ENCODE measurements at regions not wholly inside any gene's neighbourhood (a gene's known extent, or its start where the extent isn't known, plus 50 kb on each side); places are given as distances from the start of the nearest gene placed in this dataset.

DNA sequence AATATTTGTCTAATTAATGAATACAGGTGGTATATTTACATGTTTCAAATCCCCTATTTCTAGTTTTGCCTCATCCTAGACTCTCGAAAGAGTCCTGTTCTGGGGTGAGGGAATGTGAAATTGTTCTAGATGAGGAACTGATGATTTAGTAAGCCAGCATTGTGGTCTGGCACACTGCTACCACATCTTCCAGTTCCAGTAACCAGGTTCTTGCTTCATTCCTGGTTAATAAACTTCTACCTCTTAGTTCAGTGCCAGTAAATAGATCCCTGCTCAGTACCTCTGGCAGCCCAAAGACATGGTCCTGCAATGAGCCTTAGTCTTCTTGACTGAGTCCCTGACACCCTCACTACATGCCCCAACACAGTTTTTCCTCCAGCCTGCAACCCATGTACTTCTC, 207.7 kb downstream of the SREK1 start:
- intact Hi-C loops (cut with micrococcal nuclease; ENCODE audit: unreplicated experiment): no loop called here
- no peaks in the 10 kb centered on the region for H3K36me3 ChIP-seq (replicated peaks in 1 of 2; ENCODE audit: control insufficient read depth in 1 of 2, insufficient read depth in 2 of 2, low read length in 2 of 2)
- 0% methylated on average over 1 of the region's 1 CpG for WGBS (ENCODE audit: low lambda C conversion rate)
- ChIA-PET POLR2A (no interaction called here), CTCF (ENCODE audit: low intra/inter-chr PET ratio, low total read pairs) (no interaction called here)
- H3K27ac ChIP-seq (ENCODE audit: extremely low read length, insufficient read depth, low read length): no peak overlapping the region
- no peak for TF ChIP-seq ZSCAN21 (CRISPR knock-in tag; IDR thresholded peaks at IDR 0.05; ENCODE audit: borderline replicate concordance)
- TF ChIP-seq, protein P1, sequence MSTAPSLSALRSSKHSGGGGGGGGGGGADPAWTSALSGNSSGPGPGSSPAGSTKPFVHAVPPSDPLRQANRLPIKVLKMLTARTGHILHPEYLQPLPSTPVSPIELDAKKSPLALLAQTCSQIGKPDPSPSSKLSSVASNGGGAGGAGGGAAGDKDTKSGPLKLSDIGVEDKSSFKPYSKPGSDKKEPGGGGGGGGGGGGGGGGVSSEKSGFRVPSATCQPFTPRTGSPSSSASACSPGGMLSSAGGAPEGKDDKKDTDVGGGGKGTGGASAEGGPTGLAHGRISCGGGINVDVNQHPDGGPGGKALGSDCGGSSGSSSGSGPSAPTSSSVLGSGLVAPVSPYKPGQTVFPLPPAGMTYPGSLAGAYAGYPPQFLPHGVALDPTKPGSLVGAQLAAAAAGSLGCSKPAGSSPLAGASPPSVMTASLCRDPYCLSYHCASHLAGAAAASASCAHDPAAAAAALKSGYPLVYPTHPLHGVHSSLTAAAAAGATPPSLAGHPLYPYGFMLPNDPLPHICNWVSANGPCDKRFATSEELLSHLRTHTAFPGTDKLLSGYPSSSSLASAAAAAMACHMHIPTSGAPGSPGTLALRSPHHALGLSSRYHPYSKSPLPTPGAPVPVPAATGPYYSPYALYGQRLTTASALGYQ (CRISPR knock-in tag; IDR thresholded peaks at IDR 0.05): no peak
- TF ChIP-seq RNF2 (conservative IDR thresholded peaks at IDR 0.05; ENCODE audit: low read depth): no peak
- TF ChIP-seq NCOA1 (CRISPR knock-in tag; IDR thresholded peaks at IDR 0.05): no peak
- FAIRE-seq: no peak
- no TSS peak for BruUV-seq (replicated peaks)
- no peak overlapping the region for H3K4me2 ChIP-seq (ENCODE audit: low read depth, low read length)
- no peak overlapping the region for H2AFZ ChIP-seq (ENCODE audit: low read length)
- no peak overlapping the region for H3K9ac ChIP-seq (ENCODE audit: insufficient read depth, low read depth, low read length)
- H3K27me3 ChIP-seq (ENCODE audit: control insufficient read depth in 1 of 2, insufficient read depth in 2 of 2, low read length in 2 of 2): peaks cover 0 to 3% of the 10 kb centered on the region in 2 experiments; a peak in 1 of 5 replicates
- no peak overlapping the region for H3K4me3 ChIP-seq (replicated peaks in 1 of 3; ENCODE audit: insufficient read depth in 1 of 3, low read depth in 2 of 3, low read length in 3 of 3)
- no peaks in the 10 kb centered on the region for H3K9me3 ChIP-seq (ENCODE audit: low read length)
- H4K20me1 ChIP-seq (ENCODE audit: insufficient read depth, low read length): no peaks in the 10 kb centered on the region
- DNase-seq (ENCODE audit: low spot score): no peak
- no peak for ATAC-seq
- H3K79me2 ChIP-seq (ENCODE audit: insufficient read depth, low read length): no peaks in the 10 kb centered on the region
- in situ Hi-C loops (cut with HindIII; ENCODE audit: extremely low pct_ligation_motif_present, low pct_unique_long_range_greater_than_20kb): no loop called here
- H3K4me1 ChIP-seq (ENCODE audit: insufficient read depth, low read length): no peaks in the 10 kb centered on the region

GRCh38 chr5:66353186-66353585, 209.1 kb downstream of the SREK1 start:
- POLR2A ChIA-PET: no interaction called here
- no peak overlapping the region for H2AFZ ChIP-seq (ENCODE audit: low read length)
- in situ Hi-C loops (cut with HindIII; ENCODE audit: extremely low pct_ligation_motif_present, low pct_unique_long_range_greater_than_20kb): no loop called here
- H3K36me3 ChIP-seq (replicated peaks in 1 of 2; ENCODE audit: control insufficient read depth in 1 of 2, insufficient read depth in 2 of 2, low read length in 2 of 2): no peaks in the 10 kb centered on the region
- no TSS peak for BruUV-seq (replicated peaks)
- WGBS (ENCODE audit: low lambda C conversion rate): 0% methylated on average over 2 of the region's 2 CpGs
- peaks cover 1 to 3% of the 10 kb centered on the region in 2 experiments; a peak in 1 of 5 replicates for H3K27me3 ChIP-seq (ENCODE audit: control insufficient read depth in 1 of 2, insufficient read depth in 2 of 2, low read length in 2 of 2)
- no peaks in the 10 kb centered on the region for H4K20me1 ChIP-seq (ENCODE audit: insufficient read depth, low read length)
- no peak for DNase-seq (ENCODE audit: low spot score)
- no peaks in the 10 kb centered on the region for H3K4me1 ChIP-seq (ENCODE audit: insufficient read depth, low read length)
- H3K9ac ChIP-seq (ENCODE audit: insufficient read depth, low read depth, low read length): no peak overlapping the region
- intact Hi-C loops (cut with micrococcal nuclease; ENCODE audit: unreplicated experiment): no loop called here
- CTCF ChIA-PET (ENCODE audit: low intra/inter-chr PET ratio, low total read pairs): no interaction called here
- ATAC-seq: no peak
- no peaks in the 10 kb centered on the region for H3K79me2 ChIP-seq (ENCODE audit: insufficient read depth, low read length)
- H3K9me3 ChIP-seq (ENCODE audit: low read length): no peaks in the 10 kb centered on the region
- FAIRE-seq: no peak
- no peak overlapping the region for H3K4me2 ChIP-seq (ENCODE audit: low read depth, low read length)
- H3K4me3 ChIP-seq (replicated peaks in 1 of 3; ENCODE audit: insufficient read depth in 1 of 3, low read depth in 2 of 3, low read length in 3 of 3): no peak overlapping the region
- no peak overlapping the region for H3K27ac ChIP-seq (ENCODE audit: extremely low read length, insufficient read depth, low read length)
- TF ChIP-seq AKAP8 (CRISPR knock-in tag; IDR thresholded peaks at IDR 0.05) (no peak), RBFOX2 (IDR thresholded peaks at IDR 0.05; ENCODE audit: low read depth, low read length) (no peak), ZNF333 (CRISPR knock-in tag; IDR thresholded peaks at IDR 0.05; ENCODE audit: borderline replicate concordance) (no peak), ZMAT3 (CRISPR knock-in tag; conservative IDR thresholded peaks at IDR 0.05) (no peak), NR2F6 (IDR thresholded peaks at IDR 0.05) (no peak), NR2F6 (CRISPR knock-in tag; IDR thresholded peaks at IDR 0.05) (no peak), RBM39 (IDR thresholded peaks at IDR 0.05; ENCODE audit: low read depth, low read length, poor library complexity, severe bottlenecking) (no peak), ZSCAN5A (CRISPR knock-in tag; IDR thresholded peaks at IDR 0.05; ENCODE audit: borderline replicate concordance) (no peak), ZNF550 (CRISPR knock-in tag; IDR thresholded peaks at IDR 0.05; ENCODE audit: borderline replicate concordance) (no peak), ZNF20 (CRISPR knock-in tag; IDR thresholded peaks at IDR 0.05) (no peak), ZNF747 (CRISPR knock-in tag; IDR thresholded peaks at IDR 0.05; ENCODE audit: borderline replicate concordance) (no peak), KDM6A (CRISPR knock-in tag; IDR thresholded peaks at IDR 0.05; ENCODE audit: low read depth) (no peak), ZFP36L2 (CRISPR knock-in tag; IDR thresholded peaks at IDR 0.05) (no peak), ZBTB20 (CRISPR knock-in tag; IDR thresholded peaks at IDR 0.05; ENCODE audit: borderline replicate concordance, low read depth) (no peak), DR1 (CRISPR knock-in tag; IDR thresholded peaks at IDR 0.05) (no peak), CBFB (CRISPR knock-in tag; IDR thresholded peaks at IDR 0.05) (no peak)
